GM19463 (cell line): ENCODE measurements at regions not wholly inside any gene's neighbourhood (a gene's known extent, or its start where the extent isn't known, plus 50 kb on each side); places are given as distances from the start of the nearest gene placed in this dataset.
"Not testable (repeated sequence)": the region's sequence is repeated elsewhere in the genome, so short reads cannot be mapped to it uniquely, and the experiment has no call there.

Source experiments
- ATAC-seq: cut with Tn5 transposase; IDR thresholded peaks from one replicate; pipeline ENCODE4 v1.9.1; 2021; ENCODE audit warnings: mild to moderate bottlenecking, moderate library complexity; ENCODE audit not compliant: unreplicated experiment

GRCh38 chr7:9200626-9201025 is 767.2 kb downstream of the NXPH1 start:
- ATAC-seq: no peak

- no peak for ATAC-seq
Observed at GRCh38 chr7:9201928-9202327, 768.5 kb downstream of the NXPH1 start.

- no peak for ATAC-seq
Observed at GRCh38 chr7:9204571-9204970, 771.2 kb downstream of the NXPH1 start.

GRCh38 chr7:9210114-9210513 is 776.7 kb downstream of the NXPH1 start:
- no peak for ATAC-seq

GRCh38 chr7:9217204-9217603 is 783.8 kb downstream of the NXPH1 start:
- ATAC-seq: no peak

- ATAC-seq: no peak
Observed at GRCh38 chr7:9226500-9226899, 793.1 kb downstream of the NXPH1 start.

GRCh38 chr7:9231630-9232121 is 798.3 kb downstream of the NXPH1 start:
- no peak for ATAC-seq

GRCh38 chr7:9240001-9240400 is 806.6 kb downstream of the NXPH1 start:
- no peak for ATAC-seq

GRCh38 chr7:9241826-9242225 is 808.4 kb downstream of the NXPH1 start:
- ATAC-seq: no peak

GRCh38 chr7:9242636-9243035 is 809.2 kb downstream of the NXPH1 start:
- no peak for ATAC-seq

- ATAC-seq: no peak
Observed at GRCh38 chr7:9250876-9251275, 817.5 kb downstream of the NXPH1 start.

GRCh38 chr7:9264395-9264794 is 831.0 kb downstream of the NXPH1 start:
- ATAC-seq: no peak

GRCh38 chr7:9280088-9280487 is 846.7 kb downstream of the NXPH1 start:
- ATAC-seq: no peak

- ATAC-seq: no peak
Observed at GRCh38 chr7:9283246-9283645, 849.8 kb downstream of the NXPH1 start.

GRCh38 chr7:9302436-9302835 is 869.0 kb downstream of the NXPH1 start:
- ATAC-seq: no peak

- ATAC-seq: no peak
Observed at GRCh38 chr7:9307131-9307530, 873.7 kb downstream of the NXPH1 start.

- no peak for ATAC-seq
Observed at GRCh38 chr7:9324513-9324912, 891.1 kb downstream of the NXPH1 start.

GRCh38 chr7:9328296-9328695 is 894.9 kb downstream of the NXPH1 start:
- no peak for ATAC-seq

GRCh38 chr7:9349625-9350024 is 916.2 kb downstream of the NXPH1 start:
- ATAC-seq: no peak

- ATAC-seq: no peak
Observed at GRCh38 chr7:9391221-9391620, 957.8 kb downstream of the NXPH1 start.

- ATAC-seq: no peak
Observed at GRCh38 chr7:9391984-9392383, 958.6 kb downstream of the NXPH1 start.

- ATAC-seq: not testable (repeated sequence)
Observed at GRCh38 chr7:9404386-9404785, 971.0 kb downstream of the NXPH1 start.

- no peak for ATAC-seq
Observed at GRCh38 chr7:9407816-9408215, 974.4 kb downstream of the NXPH1 start.

GRCh38 chr7:9453521-9453920 is 1020.1 kb downstream of the NXPH1 start:
- ATAC-seq: no peak
